ENCODE measurements at regions not wholly inside any gene's neighbourhood (a gene's known extent, or its start where the extent isn't known, plus 50 kb on each side); places are given as distances from the start of the nearest gene placed in this dataset.
"Not testable (repeated sequence)": the region's sequence is repeated elsewhere in the genome, so short reads cannot be mapped to it uniquely, and the experiment has no call there.

DNA sequence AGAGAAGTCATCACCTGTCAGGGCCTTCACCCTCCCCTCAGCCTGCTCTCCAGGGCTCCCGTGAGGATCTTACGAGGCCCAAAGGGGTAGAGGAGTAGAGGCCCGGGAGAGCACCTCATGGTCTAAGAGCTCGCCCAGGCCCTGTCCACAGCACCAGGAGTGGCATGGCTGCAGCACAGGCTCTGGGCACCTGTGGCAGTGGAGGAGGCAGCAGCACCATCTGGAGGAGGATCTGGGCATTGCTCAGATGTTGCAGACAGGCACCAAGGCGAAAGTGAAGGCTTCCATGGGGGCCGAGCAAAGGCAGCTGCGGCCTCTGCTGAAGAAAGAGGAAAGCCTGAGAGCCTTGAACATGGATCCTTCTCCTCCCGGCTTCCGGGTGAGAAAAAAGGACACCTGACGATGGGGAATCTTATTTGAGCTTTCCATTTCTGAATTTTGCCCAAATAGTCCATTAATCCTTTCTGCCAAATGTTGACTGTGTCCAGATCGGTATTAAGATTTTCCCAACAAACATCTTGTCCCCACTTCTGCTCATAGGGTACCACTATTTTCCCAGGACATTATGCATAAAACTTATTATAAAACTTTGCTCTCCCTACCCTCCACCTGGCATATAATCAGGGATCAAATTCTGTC is 604.7 kb downstream of the PTPRC start:
- no peak for DNase-seq

DNA sequence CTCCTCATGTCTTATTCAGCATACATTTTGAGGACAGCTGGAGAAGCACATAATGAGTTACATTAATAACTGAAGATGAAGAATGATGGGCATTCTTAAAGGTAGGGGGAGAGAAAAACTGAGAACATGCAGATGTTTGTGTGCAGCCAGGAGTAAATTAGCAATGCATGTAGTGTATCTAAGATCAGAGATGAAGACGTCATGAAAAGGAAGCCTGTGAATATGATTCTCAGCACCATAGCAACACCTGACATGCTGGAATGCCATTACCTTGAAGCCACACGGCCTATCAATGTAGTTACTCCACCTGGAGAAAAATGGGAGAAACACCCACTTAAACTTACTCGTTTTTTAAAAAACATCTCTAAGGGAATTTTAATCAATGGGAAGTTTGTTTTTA is 607.1 kb downstream of the PTPRC start:
- no peak for DNase-seq

DNA sequence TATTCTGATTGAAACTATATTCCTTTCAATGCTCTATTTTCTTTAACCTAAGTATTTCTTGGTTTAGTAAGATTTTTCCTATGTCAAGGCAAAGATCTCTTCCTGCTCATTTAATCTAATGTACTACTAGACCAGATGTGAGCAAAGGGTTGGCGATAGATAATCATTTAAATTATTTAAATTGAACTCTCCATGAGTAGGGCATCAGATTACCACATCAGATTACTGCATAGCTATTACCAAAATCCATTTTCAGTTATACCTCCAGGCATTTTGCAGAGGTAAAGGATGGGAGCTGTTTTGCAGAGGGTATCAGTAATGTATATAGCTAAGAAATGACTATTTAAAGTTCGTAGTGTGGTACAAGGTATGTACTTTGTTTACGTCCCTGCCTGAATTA is 607.9 kb downstream of the PTPRC start:
- no peak for DNase-seq

DNA sequence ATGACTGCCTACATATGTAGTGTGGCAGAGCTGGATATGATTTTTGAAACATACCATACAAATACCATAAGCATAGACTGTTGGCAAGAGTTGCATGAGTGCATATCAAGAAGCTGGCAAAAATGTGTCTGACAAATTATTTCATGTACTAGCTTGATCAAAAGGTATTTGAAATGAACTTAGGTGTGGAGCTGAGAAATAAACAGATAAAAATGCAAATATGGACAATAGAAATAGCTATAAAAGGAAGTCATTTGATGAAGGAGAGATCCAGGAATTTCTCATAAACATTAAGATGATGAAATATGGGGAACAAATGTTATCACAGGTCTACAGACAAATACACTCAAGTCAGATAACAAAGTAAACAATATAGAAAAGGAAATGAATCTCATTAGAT is 609.1 kb downstream of the PTPRC start:
- no peak for DNase-seq

DNA sequence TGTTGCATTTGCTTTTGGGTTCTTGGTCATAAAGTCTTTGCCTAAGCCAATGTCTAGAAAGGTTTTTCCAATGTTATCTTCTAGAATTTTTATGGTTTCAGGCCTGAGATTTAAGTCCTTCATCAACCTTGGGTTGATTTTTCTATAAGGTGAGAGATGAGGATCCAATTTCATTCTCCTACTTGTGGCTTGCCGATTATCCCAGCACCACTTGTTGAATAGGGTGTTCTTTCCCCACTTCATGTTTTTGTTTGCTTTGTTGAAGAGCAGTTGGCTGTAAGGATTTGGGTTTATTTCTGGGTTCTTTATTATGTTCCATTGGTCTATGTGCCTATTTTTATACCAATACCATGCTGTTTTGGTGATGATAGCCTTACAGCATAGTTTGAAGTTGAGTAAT is 615.2 kb downstream of the PTPRC start:
- not testable (repeated sequence) for DNase-seq

DNA sequence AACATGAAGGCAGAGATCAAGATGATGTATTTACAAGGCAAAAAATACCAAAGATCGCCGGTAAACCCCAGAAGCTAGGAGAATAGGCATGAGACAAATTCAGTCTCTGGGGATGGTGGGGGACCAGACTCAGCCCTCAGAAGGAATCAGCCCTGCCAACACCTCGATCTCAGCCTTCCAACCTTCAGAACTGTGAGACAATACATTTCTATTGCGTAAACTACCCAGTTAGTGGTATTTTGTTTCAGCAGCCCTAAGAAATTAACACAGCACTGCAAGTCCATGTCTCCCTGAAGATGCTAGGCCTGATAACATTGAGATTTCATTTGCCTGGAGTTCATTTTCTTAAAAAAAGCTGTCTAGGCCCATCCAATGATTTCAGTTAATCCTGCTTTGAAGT is 622.5 kb downstream of the PTPRC start:
- no peak for DNase-seq

DNA sequence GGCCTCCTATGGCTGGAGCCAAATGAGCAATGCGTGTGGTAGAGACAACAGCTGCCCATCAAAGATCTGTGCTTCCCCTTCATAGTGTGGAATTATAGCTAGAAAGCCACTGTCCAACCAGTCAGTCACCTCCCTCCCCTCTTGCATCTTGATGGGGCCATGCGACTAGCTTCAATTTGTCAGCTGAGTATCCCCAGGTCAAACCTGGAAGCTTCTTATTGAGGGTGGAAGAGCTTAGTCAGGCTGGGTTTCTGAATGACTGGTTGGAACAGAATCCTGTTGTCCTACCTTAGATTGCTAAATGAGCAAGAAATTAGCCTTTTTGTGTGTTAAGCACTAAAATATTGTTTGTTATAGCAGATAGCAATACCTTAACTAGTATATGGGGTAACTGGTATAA is 625.4 kb downstream of the PTPRC start:
- DNase-seq: no peak

DNA sequence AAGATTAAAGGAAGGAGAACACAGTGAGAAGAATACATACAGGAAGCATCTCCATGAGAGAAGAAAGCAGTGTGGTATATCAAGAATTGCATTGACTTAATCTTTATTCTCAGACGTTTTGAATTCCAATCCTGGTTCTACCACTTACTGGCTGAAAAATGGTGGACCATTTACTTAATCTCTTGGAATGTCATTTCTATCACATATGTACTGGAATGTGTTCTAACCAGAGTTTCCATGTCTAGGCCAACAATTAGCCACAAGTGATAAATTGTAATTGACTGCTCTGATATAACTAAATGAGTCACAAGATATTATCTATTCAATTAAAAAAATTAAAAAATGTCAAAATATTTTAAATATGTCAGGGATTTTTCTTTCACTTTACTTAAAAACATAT is 626.1 kb downstream of the PTPRC start:
- no peak for DNase-seq

DNA sequence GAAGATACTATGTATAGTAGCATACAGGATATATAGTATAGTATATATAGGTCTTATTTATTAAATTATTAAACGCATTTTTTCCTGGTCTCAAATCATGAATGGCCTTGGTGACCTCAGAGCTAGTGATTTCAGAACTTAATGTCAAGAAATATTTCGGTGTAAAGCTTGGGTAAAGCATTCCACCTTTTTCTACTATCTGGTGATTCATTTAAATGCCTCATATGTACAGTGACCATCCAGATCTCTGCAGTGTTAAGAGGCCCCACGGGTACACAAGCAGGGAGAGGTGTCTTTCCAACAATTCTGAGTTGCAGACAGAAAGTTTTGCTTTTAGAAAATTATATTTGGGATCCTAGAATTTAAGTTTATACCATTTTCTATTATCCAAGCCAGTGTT is 626.5 kb downstream of the PTPRC start:
- DNase-seq: no peak

DNA sequence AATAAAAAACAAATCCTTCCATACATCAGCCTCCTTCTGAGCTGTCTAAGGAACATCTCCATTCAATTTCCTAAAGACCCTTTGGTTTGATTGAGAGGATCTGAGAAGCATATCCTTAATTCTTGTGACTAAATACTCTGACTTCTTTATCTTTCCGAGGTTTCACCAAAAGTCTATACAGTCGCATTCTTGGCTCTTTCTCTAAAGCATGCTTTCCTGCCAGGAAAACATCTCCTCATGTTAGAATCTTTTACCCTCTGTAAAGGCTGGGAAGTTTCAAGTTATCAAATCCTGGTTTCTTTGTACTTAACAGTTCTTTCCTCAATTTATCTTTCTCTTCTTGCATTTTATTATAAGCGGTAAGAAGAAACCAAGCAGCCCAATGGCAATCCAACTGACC is 630.4 kb downstream of the PTPRC start:
- no peak for DNase-seq

DNA sequence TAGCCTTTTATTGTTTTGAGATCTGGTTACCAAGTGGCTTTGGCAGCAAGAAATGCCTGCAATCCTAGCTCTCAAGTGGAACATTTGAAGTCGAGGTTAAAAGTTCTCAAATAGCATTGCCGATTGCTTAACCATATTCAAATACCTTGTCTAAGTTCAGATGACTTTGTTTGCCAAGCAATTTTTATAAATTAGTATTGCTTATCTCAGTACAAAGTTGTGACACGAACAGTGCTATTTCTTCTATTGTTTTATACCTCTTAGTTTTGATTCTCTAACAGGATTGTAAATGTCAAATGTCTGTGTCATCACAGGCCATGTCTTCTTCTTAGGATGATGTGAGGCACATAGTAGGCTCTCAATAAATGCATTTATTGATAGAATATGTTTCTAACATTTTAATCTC is 633.3 kb downstream of the PTPRC start:
- DNase-seq: no peak

DNA sequence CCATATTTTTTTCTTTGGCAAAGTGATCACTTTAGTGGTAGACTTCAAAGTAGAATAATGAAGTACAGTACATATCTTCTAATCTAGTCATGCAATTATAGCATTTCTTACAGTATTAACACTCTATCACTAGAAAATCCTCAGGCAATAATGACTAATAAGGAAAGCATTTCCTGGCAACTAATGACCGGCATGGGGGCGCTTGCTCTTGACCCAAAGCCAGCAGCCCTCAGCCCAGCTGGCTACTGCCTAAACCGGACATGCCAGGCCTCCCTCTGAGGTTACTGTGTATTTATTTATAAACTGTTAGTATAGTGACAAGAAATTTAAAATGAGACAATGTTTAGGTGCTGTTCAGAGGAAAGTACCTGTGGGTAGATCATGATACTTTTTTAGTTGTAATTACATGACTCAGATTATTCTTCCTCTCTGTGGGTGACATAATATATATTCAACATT is 633.8 kb downstream of the PTPRC start:
- no peak for DNase-seq

DNA sequence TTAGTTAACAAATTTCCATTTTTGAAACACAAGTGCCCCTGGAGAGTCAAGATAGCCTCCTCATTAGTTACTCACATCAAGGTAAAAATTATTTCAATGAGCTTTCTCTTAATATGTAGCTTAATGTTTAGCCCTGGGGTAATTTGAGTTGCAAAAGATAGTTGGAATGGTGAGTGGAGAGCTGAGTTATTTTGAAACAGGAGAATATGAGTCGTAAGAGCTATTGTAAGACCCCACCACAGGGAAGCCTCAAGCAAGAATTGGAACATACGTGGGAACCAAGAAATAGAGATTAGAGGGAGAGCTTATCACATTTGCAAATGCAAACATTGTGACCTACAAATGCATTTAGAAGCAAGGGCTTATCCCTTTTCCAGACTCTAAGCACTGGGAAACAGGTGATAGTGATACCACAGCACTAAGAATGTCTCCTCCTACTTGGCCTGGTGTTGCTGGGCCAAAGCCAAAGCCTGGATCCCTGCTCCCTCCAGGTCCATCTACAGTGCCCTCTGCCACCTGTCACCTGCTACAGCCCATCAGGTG is 635.1 kb downstream of the PTPRC start:
- no peak for DNase-seq

DNA sequence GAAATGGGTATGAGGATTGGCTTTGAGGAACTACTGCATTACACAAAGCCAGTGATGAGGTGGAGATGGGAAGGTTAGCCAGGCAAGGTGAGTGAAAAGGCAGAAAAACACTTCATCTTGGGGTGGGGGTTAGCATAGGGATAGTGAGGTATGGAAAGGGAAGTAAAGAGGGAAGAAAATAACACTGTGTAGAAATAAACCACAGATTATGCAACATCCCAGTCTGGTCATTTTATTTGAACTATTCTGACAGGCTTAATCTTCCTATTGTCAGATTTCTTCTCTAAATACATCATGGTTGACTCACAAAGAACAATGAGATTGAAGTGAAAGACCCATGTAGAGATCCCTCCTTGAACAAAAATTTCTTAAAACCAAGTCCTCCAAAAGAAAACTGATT is 640.2 kb downstream of the PTPRC start:
- DNase-seq: no peak

DNA sequence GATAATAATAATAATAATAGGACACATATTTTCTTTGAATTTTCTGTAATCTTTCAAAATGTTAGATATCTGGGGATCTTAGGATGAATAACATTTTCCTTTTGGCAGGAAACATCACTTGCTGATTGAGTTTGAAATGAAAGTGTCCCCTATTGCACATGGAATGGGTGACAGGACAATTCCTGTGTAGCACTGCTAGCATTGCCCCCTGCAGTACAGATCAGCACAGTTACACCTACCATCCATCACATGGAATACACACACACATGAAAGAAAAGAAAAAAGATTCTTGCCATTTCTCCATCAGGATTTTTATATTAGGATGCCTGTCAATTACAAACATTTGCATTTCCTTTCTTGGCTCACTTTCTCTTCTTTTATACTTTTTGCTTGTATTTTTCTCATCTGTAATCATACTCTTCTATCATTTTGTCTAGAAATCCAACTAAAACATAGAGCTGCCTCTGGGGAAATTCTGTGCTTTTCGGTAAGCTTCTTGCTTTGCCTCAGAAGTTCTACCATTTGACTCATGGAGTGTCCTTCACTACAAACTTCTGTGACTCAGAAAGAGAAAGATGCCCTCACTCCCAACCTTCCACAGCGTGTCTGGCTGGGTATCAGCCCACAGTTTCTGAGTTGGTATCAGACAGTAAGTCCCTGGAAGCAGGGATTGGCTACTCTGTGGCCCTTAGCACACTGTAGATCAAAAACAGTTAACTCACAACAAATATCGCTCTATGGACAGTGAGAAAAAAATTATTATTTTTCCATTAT is 641.2 kb downstream of the PTPRC start:
- DNase-seq: no peak

DNA sequence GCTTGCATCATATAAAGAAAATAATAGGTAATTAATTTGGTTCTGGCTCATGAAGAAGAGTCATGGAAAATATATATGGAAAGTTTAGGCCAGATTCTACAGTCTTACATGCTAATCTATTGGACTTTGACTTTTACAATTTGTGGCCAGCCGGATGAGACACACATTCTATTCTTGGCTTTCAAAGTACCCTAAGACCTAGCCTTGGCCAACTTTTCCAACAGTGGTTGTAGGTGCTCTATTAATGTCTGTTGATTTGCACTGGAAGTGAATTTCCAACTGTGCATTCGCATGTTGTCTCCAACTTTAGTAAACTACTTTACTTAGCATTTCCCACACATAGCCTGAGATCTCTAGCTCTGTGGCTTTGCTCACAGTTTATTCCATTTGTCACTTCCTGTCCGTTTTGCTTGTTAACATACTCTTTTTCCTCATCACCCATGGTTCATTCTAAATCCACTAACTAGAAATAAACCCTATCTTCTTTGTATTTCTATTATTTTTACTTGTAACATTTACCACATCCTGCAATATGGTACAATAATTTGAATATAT is 644.0 kb downstream of the PTPRC start:
- no peak for DNase-seq

DNA sequence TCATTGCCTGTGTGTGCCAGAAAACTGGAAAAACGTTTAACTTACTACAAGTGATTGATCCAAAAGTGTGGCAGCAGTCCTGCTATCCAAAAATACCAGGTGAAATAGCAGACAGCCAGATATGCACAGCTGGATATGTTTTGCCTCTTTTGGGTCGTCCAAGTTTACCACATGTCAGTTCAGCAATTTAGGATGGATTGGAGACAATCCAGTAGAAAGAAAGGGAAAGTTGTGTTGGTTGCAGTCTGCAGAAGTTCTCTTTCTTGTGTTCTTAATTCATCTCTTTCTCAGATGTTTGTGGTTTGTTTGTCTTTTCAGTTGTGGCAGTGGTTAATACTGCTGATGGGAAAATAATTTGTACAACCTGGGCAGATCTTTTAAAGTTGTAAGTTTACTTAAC is 645.0 kb downstream of the PTPRC start:
- no peak for DNase-seq

DNA sequence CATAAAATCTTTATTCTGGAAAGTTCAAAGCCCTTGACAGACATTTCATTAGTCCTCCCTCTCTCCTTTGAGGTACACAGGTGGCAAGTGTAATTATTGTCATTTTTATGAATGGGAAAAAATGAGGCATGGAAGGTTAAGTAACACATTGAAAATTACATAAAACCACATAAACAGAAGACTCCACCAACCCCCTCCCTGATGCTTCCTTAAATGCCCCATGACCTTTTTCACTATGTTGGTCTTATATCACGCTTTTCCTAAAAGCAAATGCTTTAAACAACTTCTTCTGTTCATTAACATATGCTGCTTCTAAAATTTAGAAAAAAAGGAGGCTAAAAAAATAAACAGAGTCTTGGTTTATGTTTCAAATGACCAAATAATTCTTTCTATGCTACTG is 648.4 kb downstream of the PTPRC start:
- DNase-seq: no peak

DNA sequence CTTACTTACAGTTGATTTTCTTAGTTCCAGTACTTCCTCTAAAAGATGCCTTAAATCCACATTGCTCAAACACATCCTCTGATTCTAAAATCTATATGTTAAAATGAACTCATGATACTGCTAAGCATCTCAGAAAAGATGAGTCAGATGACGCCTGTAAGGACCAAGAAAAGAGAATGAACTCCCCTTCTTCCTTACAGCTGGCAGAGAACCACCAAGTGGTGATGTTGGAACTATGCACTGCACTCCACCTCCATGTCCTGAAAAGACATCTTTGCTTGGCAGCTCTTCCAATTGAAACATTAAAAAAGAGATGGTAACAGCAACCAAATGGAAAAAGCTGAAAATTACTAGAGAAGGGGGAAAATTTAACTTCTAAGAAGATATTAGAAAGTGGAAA is 648.8 kb downstream of the PTPRC start:
- DNase-seq: no peak

DNA sequence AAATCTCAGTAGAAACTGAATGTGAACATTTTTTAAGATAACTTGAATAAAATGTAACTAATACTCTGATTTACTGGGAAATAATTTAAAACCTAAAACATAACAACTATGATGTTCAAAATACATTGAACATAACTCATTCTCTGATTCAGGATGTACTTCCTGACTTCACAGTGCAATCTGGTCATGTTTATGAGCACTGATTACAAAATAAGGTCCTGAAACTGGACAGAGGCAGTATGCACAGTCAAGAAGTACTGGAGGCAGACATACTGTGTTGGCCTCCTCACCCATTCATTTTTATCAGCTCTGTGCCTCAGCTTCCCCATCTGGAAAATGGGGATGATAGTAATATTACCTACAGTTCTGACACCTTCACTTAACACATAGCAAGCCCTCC is 651.3 kb downstream of the PTPRC start:
- DNase-seq: no peak

DNA sequence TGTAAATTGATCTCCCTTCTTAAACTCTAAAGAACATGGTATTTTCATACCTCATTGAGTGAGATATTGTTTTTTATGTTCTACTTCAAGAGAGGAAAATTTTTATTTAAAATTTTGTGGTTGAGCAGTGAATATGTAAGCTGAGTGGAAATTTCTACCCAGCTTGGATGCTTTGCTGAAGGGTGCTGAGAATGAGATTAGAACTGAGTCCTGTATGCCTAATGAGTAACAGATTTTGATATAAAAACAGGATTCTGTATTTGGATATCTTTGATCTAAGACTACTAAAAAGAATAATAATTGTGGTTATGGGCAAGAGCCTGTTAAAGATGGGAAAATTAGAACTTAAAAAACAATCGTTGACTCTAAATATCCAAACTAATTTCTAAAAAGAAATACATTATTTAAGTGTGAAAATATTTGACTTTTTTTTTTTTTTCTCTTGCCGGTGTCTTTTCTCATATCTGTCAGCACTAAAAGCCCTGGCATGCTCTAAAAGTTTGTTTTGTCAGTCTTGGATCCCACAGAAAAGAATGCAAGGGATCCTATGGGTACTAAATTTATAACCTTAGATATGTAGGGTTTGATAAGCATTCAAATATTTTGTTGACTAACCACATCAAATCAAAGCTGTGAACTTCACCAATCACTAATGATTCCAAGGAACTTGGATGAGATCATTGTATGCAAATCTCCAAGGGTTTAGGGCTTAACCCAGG is 652.3 kb downstream of the PTPRC start:
- no peak for DNase-seq

DNA sequence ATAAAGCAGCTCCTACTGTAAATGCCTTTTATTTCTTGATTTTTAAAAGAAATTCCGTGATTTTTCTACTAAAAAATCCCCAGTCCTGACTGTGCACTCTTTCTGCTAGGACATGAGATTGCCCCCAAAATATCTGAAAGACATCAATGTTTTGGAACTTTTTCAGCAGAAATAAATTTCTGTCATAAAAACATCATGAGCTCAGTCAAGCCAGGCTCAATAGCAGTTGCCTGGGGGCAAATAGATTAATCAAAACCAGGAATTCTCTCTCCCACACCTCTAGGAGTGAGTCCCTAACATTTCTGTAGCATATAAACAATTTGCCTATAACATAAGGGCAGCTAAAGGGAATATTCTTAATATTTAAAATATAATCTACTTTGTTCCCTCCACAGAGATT is 654.1 kb downstream of the PTPRC start:
- DNase-seq: no peak

DNA sequence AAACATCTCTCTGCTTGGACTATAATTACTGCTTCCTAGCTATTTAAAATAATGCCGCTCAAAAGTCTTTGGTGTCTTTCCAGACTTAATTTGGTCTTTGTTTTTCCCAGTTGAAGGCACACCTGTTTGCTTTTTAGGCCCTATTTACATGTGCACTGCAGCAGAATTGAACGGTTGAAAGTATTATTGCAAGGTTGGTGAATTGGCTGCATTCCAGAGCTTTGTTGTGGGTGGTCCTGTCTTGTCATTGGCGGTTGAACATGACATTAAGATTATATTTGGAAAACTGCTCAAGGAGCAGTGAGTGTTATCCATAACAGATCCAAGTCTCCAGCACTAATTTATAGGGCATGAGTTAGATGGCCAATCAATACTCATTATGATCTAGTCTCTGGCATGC is 656.3 kb downstream of the PTPRC start:
- DNase-seq: no peak

DNA sequence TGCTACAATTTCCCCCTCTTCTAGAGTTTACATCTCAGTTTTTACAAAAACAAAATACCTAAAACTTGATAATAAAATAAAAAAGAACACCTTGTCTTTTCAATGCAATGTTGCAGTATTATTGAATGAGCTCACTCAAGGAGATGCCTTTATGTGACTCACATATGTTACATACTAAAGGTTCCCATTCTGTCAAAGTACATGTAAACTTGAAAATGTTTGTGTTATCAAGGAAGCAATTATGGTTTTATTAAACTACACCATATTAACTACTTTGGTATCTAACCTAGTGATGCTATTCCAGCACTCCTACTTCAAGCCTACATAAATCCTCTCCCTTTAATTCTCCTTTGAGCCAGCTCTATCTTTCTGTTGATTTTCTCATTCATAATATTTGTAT is 658.3 kb downstream of the PTPRC start:
- DNase-seq: no peak

Measured in NCI-H187 treated with DMSO at 0.1 percent for 48 hours (cell line).